OCI-LY7 (cell line): ENCODE measurements at regions not wholly inside any gene's neighbourhood (a gene's known extent, or its start where the extent isn't known, plus 50 kb on each side); places are given as distances from the start of the nearest gene placed in this dataset.

Source experiments
- BruUV-seq: library from RNA; stranded (reverse); fragments of 400-500 nt; replicated peaks from 2 replicates; lab custom pipeline; 2021; lab: Mats Ljungman, UMichigan
- CTCF ChIA-PET: fragments of 300-600 bp; sonication (Branson Sonifier 250); formaldehyde crosslinking; loops from one replicate; lab custom pipeline; 2022; ENCODE audit warnings: antibody characterized with exemption; ENCODE audit not compliant: unreplicated experiment; lab: Charles Lee
- POLR2A ChIA-PET: fragments of 300-600 bp; sonication (Branson Sonifier 250); formaldehyde crosslinking; loops from one replicate; lab custom pipeline; 2022; ENCODE audit warnings: antibody characterized with exemption; lab: Charles Lee
- DNase-seq: peaks from one replicate; pipeline ENCODE4 v3.0.0-alpha.2; 2015; ENCODE audit warnings: low spot score
- H2AFZ ChIP-seq: fragments of 200-600 bp; sonication (generic), shearing (Covaris generic); 2 replicates; pipeline ENCODE4 v1.6.1; 2014; ENCODE audit warnings: mild to moderate bottlenecking, antibody characterized with exemption, low read length, moderate library complexity
- H3K27ac ChIP-seq: fragments of 200-600 bp; sonication (generic); 2 replicates; pipeline ENCODE4 v1.5.1; 2014; ENCODE audit warnings: mixed run types, low read depth, mild to moderate bottlenecking, moderate library complexity, low read length, inconsistent platforms; ENCODE audit not compliant: poor library complexity, severe bottlenecking
- H3K36me3 ChIP-seq: fragments of 200-600 bp; sonication (generic); 2 replicates; pipeline ENCODE4 v1.6.1; 2014; ENCODE audit warnings: mild to moderate bottlenecking, antibody characterized with exemption, low read length, moderate library complexity, mixed read lengths; ENCODE audit not compliant: insufficient read depth
- H3K4me1 ChIP-seq: fragments of 200-600 bp; sonication (generic); 2 replicates; pipeline ENCODE4 v1.5.1; 2014; ENCODE audit warnings: mild to moderate bottlenecking, low read length; ENCODE audit not compliant: insufficient read depth, poor library complexity, severe bottlenecking
- H3K4me2 ChIP-seq: fragments of 200-600 bp; sonication (generic); 2 replicates; pipeline ENCODE4 v1.6.1; 2014; ENCODE audit warnings: mild to moderate bottlenecking, low read length
- H3K4me3 ChIP-seq: fragments of 200-600 bp; sonication (generic); 2 replicates; pipeline ENCODE4 v1.5.1; 2014; ENCODE audit warnings: mild to moderate bottlenecking, low read depth, low read length; ENCODE audit not compliant: poor library complexity, severe bottlenecking
- H3K79me2 ChIP-seq: fragments of 200-600 bp; sonication (generic); 2 replicates; pipeline ENCODE4 v1.6.1; 2016; ENCODE audit warnings: low read depth, mild to moderate bottlenecking, low read length, moderate library complexity, mixed read lengths; ENCODE audit not compliant: insufficient read depth
- H3K9me2 ChIP-seq: fragments of 200-600 bp; sonication (generic); 2 replicates; pipeline ENCODE4 v1.6.1; 2016; ENCODE audit warnings: mild to moderate bottlenecking, low read length, mixed read lengths; ENCODE audit not compliant: insufficient read depth
- H3K9me3 ChIP-seq: fragments of 200-600 bp; sonication (generic); 2 replicates; pipeline ENCODE4 v1.6.1; 2014; ENCODE audit warnings: mild to moderate bottlenecking, mixed run types, low read length, mixed read lengths
- H4K20me1 ChIP-seq: fragments of 200-600 bp; sonication (generic); 2 replicates; pipeline ENCODE4 v1.6.1; 2014; ENCODE audit warnings: mild to moderate bottlenecking, antibody characterized with exemption, low read length, moderate library complexity, mixed read lengths; ENCODE audit not compliant: insufficient read depth
- CTCF ChIP-seq: fragments of 200-600 bp; sonication (generic); conservative IDR thresholded peaks from 2 replicates; pipeline ENCODE4 v1.5.1; 2014; ENCODE audit warnings: mild to moderate bottlenecking, antibody characterized with exemption, low read length, moderate library complexity, mixed read lengths
- EZH2phosphoT487 ChIP-seq: fragments of 200-600 bp; sonication (generic); IDR thresholded peaks from 2 replicates; pipeline ENCODE4 v1.6.1; 2018; ENCODE audit warnings: low read depth, borderline replicate concordance, mild to moderate bottlenecking, mixed run types, antibody characterized with exemption, low read length, moderate library complexity, mixed read lengths
- intact Hi-C: fragments of 100-400 bp; cut with micrococcal nuclease; formaldehyde crosslinking; loops from one replicate; pipeline ENCODE4 v1.10.0; 2022; ENCODE audit not compliant: unreplicated experiment

GRCh38 chr14:26839481-26839880 lies 241.6 kb upstream of the NOVA1 start:
- ChIA-PET CTCF (no interaction called here), POLR2A (no interaction called here)
- Histone ChIP-seq H3K4me2 (no peak overlapping the region), H3K36me3 (no peaks in the 10 kb centered on the region), H3K27ac (no peak overlapping the region), H3K9me2 (no peaks in the 10 kb centered on the region), H4K20me1 (no peaks in the 10 kb centered on the region), H3K79me2 (no peaks in the 10 kb centered on the region), H2AFZ (no peak overlapping the region), H3K4me3 (no peak overlapping the region), H3K4me1 (no peaks in the 10 kb centered on the region), H3K9me3 (0 out of 2 replicates have a peak, but pooled peaks cover 22% of the 10 kb centered on the region)
- DNase-seq, result no peak
- TF ChIP-seq CTCF, result no peak
- no peak for TF ChIP-seq EZH2phosphoT487
- intact Hi-C loops, result no loop called here
- BruUV-seq, result no TSS peak

GRCh38 chr14:26841326-26841725 lies 243.5 kb upstream of the NOVA1 start:
- no TSS peak for BruUV-seq

More at GRCh38 chr14:26841326-26841725, 243.5 kb upstream of the NOVA1 start:
- no peaks in the 10 kb centered on the region for H4K20me1 ChIP-seq
- H3K27ac ChIP-seq, result no peak overlapping the region
- intact Hi-C loops, result no loop called here
- ChIA-PET CTCF (no interaction called here), POLR2A (no interaction called here)
- H3K36me3 ChIP-seq, result no peaks in the 10 kb centered on the region
- H3K4me2 ChIP-seq, result no peak overlapping the region
- TF ChIP-seq CTCF (no peak), EZH2phosphoT487 (no peak)
- no peaks in the 10 kb centered on the region for H3K4me1 ChIP-seq
- 0 out of 2 replicates have a peak, but pooled peaks cover 8% of the 10 kb centered on the region for H3K9me3 ChIP-seq
- H3K79me2 ChIP-seq, result no peaks in the 10 kb centered on the region
- H2AFZ ChIP-seq, result no peak overlapping the region
- H3K9me2 ChIP-seq, result no peaks in the 10 kb centered on the region
- no peak overlapping the region for H3K4me3 ChIP-seq
- no peak for DNase-seq
